Activated CD8-positive, alpha-beta T cell treated with anti-CD3 and anti-CD28 coated beads for 36 hours (primary cell): ENCODE measurements at regions not wholly inside any gene's neighbourhood (a gene's known extent, or its start where the extent isn't known, plus 50 kb on each side); places are given as distances from the start of the nearest gene placed in this dataset.

Experiments used
- ATAC-seq: fragments of 200-7000 bp; cut with Tn5 transposase; one replicate; pipeline ENCODE4 v1.10.0; 2021; ENCODE audit warnings: mild to moderate bottlenecking, moderate library complexity
- CTCF ChIA-PET: fragments of 350-600 bp; sonication (Branson Sonifier 250); formaldehyde crosslinking; loops from one replicate; lab custom pipeline; 2021; ENCODE audit warnings: antibody characterized with exemption; lab: Charles Lee
- POLR2A ChIA-PET: fragments of 350-600 bp; sonication (Branson Sonifier 250); formaldehyde crosslinking; loops from one replicate; lab custom pipeline; 2021; ENCODE audit warnings: antibody characterized with exemption; lab: Charles Lee
- DNase-seq: peaks from one replicate; pipeline ENCODE4 v3.0.0-alpha.2; 2020
- H3K27ac Mint-ChIP-seq: one replicate; pipeline ENCODE4 v1.8.0; 2021; ENCODE audit warnings: mild to moderate bottlenecking, mixed read lengths
- H3K27me3 Mint-ChIP-seq: one replicate; pipeline ENCODE4 v1.8.0; 2021; ENCODE audit warnings: mixed read lengths
- H3K36me3 Mint-ChIP-seq: one replicate; pipeline ENCODE4 v1.8.0; 2021; ENCODE audit warnings: low read depth, mixed read lengths
- H3K4me1 Mint-ChIP-seq: one replicate; pipeline ENCODE4 v1.8.0; 2021; ENCODE audit warnings: low read depth, mixed read lengths
- H3K4me3 Mint-ChIP-seq: one replicate; pipeline ENCODE4 v1.8.0; 2021; ENCODE audit warnings: mild to moderate bottlenecking, moderate library complexity, mixed read lengths
- H3K9me3 Mint-ChIP-seq: one replicate; pipeline ENCODE4 v1.8.0; 2021; ENCODE audit warnings: mixed read lengths
- intact Hi-C: fragments of 100-400 bp; cut with micrococcal nuclease; formaldehyde crosslinking; loops from one replicate; pipeline ENCODE4 v1.10.0; 2022
- TF ChIP-seq, protein P1 (sequence below): fragments of 200-600 bp; IDR thresholded peaks from one replicate; pipeline ENCODE4 v1.8.0; 2022; ENCODE audit warnings: antibody characterized with exemption, mild to moderate bottlenecking

GRCh38 chr2:76415821-76416220 lies 705.1 kb upstream of the GCFC2 start:
- intact Hi-C loops: no loop called here
- ChIA-PET POLR2A (no interaction called here), CTCF (no interaction called here)
- H3K27ac Mint-ChIP-seq: no peak overlapping the region
- no peak overlapping the region for H3K4me3 Mint-ChIP-seq
- H3K27me3 Mint-ChIP-seq: no peaks in the 10 kb centered on the region
- peaks cover 5% of the 10 kb centered on the region for H3K9me3 Mint-ChIP-seq
- ATAC-seq (no peak), DNase-seq (no peak)
- no peaks in the 10 kb centered on the region for H3K4me1 Mint-ChIP-seq
- TF ChIP-seq, protein P1, sequence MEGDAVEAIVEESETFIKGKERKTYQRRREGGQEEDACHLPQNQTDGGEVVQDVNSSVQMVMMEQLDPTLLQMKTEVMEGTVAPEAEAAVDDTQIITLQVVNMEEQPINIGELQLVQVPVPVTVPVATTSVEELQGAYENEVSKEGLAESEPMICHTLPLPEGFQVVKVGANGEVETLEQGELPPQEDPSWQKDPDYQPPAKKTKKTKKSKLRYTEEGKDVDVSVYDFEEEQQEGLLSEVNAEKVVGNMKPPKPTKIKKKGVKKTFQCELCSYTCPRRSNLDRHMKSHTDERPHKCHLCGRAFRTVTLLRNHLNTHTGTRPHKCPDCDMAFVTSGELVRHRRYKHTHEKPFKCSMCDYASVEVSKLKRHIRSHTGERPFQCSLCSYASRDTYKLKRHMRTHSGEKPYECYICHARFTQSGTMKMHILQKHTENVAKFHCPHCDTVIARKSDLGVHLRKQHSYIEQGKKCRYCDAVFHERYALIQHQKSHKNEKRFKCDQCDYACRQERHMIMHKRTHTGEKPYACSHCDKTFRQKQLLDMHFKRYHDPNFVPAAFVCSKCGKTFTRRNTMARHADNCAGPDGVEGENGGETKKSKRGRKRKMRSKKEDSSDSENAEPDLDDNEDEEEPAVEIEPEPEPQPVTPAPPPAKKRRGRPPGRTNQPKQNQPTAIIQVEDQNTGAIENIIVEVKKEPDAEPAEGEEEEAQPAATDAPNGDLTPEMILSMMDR: no peak
- no peaks in the 10 kb centered on the region for H3K36me3 Mint-ChIP-seq

- Mint-ChIP-seq H3K4me3 (no peak overlapping the region), H3K27me3 (no peaks in the 10 kb centered on the region), H3K27ac (no peak overlapping the region), H3K36me3 (no peaks in the 10 kb centered on the region), H3K9me3 (peaks cover 12% of the 10 kb centered on the region), H3K4me1 (no peaks in the 10 kb centered on the region)
- CTCF ChIA-PET: no interaction called here
- ATAC-seq (no peak), DNase-seq (no peak)
- intact Hi-C loops: no loop called here
- POLR2A ChIA-PET: no interaction called here
- TF ChIP-seq, protein P1: no peak
Measured at GRCh38 chr2:76413436-76413835, 702.7 kb upstream of the GCFC2 start.

GRCh38 chr2:76406134-76406855 lies 695.6 kb upstream of the GCFC2 start:
- H3K9me3 Mint-ChIP-seq: peaks cover 10% of the 10 kb centered on the region
- no peak for DNase-seq
- TF ChIP-seq, protein P1: no peak
- no peaks in the 10 kb centered on the region for H3K36me3 Mint-ChIP-seq
- intact Hi-C loops: no loop called here
- ChIA-PET CTCF (no interaction called here), POLR2A (no interaction called here)
- no peaks in the 10 kb centered on the region for H3K27me3 Mint-ChIP-seq
- no peak overlapping the region for H3K27ac Mint-ChIP-seq
- H3K4me3 Mint-ChIP-seq: no peak overlapping the region
- no peaks in the 10 kb centered on the region for H3K4me1 Mint-ChIP-seq
- no peak for ATAC-seq

GRCh38 chr2:76393356-76393755 lies 682.6 kb upstream of the GCFC2 start:
- DNase-seq (no peak), ATAC-seq (no peak)
- H3K36me3 Mint-ChIP-seq: no peaks in the 10 kb centered on the region
- H3K9me3 Mint-ChIP-seq: peaks cover 5% of the 10 kb centered on the region
- no peak overlapping the region for H3K4me3 Mint-ChIP-seq
- intact Hi-C loops: no loop called here
- ChIA-PET POLR2A (no interaction called here), CTCF (no interaction called here)
- H3K27me3 Mint-ChIP-seq: no peaks in the 10 kb centered on the region
- H3K4me1 Mint-ChIP-seq: no peaks in the 10 kb centered on the region
- H3K27ac Mint-ChIP-seq: no peak overlapping the region
- TF ChIP-seq, protein P1: no peak

- ChIA-PET CTCF (no interaction called here), POLR2A (no interaction called here)
- H3K4me1 Mint-ChIP-seq: no peaks in the 10 kb centered on the region
- no peak overlapping the region for H3K4me3 Mint-ChIP-seq
- H3K27ac Mint-ChIP-seq: no peak overlapping the region
- peaks cover 4% of the 10 kb centered on the region for H3K9me3 Mint-ChIP-seq
- DNase-seq (no peak), ATAC-seq (no peak)
- H3K36me3 Mint-ChIP-seq: no peaks in the 10 kb centered on the region
- TF ChIP-seq, protein P1: no peak
- intact Hi-C loops: no loop called here
- no peaks in the 10 kb centered on the region for H3K27me3 Mint-ChIP-seq
Measured at GRCh38 chr2:76391678-76392077, 681.0 kb upstream of the GCFC2 start.
